ENCODE measurements at regions not wholly inside any gene's neighbourhood (a gene's known extent, or its start where the extent isn't known, plus 50 kb on each side); places are given as distances from the start of the nearest gene placed in this dataset.

DNA sequence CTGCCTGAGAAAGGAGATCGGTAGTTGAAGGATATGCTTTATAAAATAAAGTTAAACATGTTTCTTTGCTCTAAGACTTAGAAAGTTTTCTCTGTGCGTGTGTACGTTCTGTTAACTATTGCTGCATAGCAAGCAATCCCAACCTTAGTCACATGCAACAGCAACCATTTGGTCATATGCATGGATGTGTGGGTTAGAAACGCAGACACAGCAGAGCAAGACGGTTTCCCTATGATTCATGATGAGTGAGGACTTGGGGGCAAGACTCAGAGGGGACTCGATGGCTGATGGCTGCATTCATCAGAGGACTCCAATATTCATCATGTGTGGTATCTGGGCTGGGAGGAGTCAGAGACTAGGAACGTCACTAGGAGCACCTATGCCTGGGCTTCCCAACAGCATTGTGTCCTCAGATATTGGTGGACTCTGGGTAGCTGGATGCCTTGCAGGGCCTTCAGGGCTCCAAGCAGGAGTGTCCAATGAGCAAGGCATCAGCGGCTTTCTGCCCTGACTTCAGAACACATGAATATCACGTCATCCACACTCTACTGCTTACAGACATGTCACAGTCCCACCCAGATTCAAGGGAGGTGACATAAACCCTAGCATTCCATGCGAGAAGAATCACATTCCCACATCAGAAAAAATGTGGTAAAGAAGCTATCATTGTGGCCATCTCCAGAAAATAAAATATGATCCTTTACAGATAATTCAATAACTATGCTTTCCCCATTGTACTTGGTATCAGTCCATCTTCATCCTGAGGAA lies 731.2 kb downstream of the TNS3 start:
- H3K4me3 ChIP-seq (ENCODE audit: low read depth, low read length) = no peak overlapping the region
- TF ChIP-seq, protein P1, sequence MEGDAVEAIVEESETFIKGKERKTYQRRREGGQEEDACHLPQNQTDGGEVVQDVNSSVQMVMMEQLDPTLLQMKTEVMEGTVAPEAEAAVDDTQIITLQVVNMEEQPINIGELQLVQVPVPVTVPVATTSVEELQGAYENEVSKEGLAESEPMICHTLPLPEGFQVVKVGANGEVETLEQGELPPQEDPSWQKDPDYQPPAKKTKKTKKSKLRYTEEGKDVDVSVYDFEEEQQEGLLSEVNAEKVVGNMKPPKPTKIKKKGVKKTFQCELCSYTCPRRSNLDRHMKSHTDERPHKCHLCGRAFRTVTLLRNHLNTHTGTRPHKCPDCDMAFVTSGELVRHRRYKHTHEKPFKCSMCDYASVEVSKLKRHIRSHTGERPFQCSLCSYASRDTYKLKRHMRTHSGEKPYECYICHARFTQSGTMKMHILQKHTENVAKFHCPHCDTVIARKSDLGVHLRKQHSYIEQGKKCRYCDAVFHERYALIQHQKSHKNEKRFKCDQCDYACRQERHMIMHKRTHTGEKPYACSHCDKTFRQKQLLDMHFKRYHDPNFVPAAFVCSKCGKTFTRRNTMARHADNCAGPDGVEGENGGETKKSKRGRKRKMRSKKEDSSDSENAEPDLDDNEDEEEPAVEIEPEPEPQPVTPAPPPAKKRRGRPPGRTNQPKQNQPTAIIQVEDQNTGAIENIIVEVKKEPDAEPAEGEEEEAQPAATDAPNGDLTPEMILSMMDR (IDR thresholded peaks at IDR 0.05; ENCODE audit: control insufficient read depth, extremely low read depth, insufficient read depth) = no peak
- no peak for DNase-seq (ENCODE audit: low read depth)

DNA sequence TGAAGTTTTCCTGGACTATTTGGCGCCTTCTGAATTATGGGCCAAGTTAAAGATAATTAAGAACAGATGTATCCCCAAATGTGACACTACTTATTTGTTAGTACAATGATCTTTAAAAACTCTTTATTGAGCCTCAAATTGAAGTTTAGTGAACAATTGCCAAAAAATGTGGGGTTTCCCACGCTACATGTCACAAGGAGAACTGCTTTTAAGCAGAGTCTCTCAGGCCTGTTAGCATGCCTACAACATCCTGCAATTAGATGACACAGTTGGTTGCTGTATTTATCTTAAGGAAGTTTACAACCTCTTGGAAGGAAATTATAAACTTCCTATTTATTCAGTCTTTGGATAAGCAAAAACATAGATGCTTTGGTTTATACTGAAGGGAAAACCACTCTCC lies 733.0 kb downstream of the TNS3 start:
- no peak overlapping the region for H3K4me3 ChIP-seq (ENCODE audit: low read depth, low read length)
- TF ChIP-seq, protein P1 (IDR thresholded peaks at IDR 0.05; ENCODE audit: control insufficient read depth, extremely low read depth, insufficient read depth) = no peak
- DNase-seq (ENCODE audit: low read depth) = no peak

DNA sequence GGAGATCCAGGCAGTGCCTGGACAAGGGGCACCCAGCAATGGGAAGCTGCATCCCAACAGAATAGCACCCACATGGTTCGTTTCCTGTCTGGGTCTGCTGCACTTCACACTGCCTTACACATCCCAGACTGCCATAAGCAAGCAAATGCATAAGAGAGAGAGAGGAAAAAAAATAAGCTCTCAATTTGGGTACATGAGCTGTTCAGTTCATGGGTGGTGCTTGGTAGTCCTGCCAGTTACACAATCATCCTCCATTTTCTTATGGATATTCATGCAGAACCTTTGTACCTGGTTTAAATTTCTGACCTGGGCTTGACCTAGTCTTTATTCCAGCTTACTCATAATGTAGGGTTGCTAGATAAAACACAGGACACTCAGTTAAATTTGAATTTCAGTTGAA lies 733.6 kb downstream of the TNS3 start:
- DNase-seq (ENCODE audit: low read depth) = no peak
- TF ChIP-seq, protein P1 (IDR thresholded peaks at IDR 0.05; ENCODE audit: control insufficient read depth, extremely low read depth, insufficient read depth) = no peak
- no peak overlapping the region for H3K4me3 ChIP-seq (ENCODE audit: low read depth, low read length)

DNA sequence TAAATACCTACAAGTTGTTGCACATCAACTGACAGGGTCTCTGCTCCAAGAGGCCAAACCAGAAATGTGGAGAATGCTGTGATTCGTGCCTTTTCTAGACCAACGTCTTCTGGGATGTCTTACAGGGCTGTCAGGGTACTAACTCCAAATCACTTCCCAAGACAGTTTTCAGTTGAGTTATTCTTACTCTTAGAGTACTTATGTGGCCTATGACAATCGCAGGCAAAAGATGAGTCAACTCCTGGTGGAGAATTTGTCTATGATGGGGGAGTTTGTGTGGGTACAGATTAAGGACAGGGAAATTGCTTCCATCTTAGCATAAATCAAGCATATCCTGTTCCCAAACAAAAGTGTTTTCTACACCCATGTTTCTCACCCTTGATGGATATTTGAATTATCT lies 734.8 kb downstream of the TNS3 start:
- no peak for DNase-seq (ENCODE audit: low read depth)
- TF ChIP-seq, protein P1 (IDR thresholded peaks at IDR 0.05; ENCODE audit: control insufficient read depth, extremely low read depth, insufficient read depth) = no peak
- H3K4me3 ChIP-seq (ENCODE audit: low read depth, low read length) = no peak overlapping the region

DNA sequence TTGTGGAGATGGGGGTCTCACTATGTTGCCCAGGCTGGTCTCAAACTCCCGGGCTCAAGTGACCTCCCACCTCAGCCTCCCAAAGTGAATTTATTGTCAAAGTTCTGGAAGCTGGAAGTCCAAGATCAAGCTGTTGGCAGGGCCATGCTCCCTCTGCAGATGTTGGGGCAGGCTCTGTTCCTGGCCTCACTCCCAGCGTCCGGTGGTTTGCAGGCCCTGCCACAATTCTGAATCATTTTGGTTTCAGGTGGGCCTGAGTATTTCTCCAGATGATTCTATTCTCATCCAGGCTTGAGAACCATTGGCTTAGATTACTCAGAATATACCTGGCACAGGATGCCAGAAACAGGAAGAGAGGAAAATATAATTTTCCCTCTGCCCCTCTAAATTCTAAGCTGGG lies 737.4 kb downstream of the TNS3 start:
- no peak for DNase-seq (ENCODE audit: low read depth)
- TF ChIP-seq, protein P1 (IDR thresholded peaks at IDR 0.05; ENCODE audit: control insufficient read depth, extremely low read depth, insufficient read depth) = no peak
- no peak overlapping the region for H3K4me3 ChIP-seq (ENCODE audit: low read depth, low read length)

DNA sequence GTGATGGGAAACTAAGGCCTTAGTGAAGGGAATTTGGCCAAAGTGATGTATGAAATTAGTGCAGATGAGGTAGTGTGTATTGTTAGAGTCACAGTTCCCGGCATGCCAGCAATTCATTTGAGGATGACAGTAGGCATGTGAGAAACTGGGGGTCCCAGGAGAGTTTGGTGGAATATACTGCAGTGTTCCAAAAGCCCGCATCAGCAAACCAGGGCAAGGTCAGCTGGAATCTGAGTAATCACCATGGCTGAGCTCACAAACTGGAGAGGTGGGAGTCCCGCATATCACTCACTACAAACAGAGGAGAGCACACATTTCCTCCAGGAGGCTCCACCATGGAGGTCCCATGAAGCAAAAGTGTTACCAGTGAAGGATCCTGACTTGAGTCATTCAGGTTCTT lies 740.7 kb downstream of the TNS3 start:
- TF ChIP-seq, protein P1 (IDR thresholded peaks at IDR 0.05; ENCODE audit: control insufficient read depth, extremely low read depth, insufficient read depth) = no peak
- DNase-seq (ENCODE audit: low read depth) = no peak
- H3K4me3 ChIP-seq (ENCODE audit: low read depth, low read length) = no peak overlapping the region

DNA sequence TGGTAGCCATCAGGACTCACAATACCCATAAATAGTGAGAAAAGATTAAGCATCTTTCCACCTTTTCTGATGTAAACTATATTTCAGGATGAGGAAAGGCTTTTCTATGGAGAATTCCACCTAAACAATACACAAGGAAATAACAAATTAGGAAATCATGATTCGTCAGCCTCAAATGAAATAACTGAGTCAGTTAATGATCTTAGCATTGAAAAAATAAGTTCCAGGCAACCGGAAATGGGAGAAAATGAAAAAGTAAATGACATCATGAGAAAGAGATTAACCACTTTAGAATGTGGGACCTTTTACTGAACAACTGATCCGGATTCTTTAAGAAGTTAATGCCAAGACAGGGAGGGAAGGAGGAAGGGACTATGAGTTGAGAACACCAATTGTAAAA lies 742.3 kb downstream of the TNS3 start:
- TF ChIP-seq, protein P1 (IDR thresholded peaks at IDR 0.05; ENCODE audit: control insufficient read depth, extremely low read depth, insufficient read depth) = no peak
- no peak overlapping the region for H3K4me3 ChIP-seq (ENCODE audit: low read depth, low read length)
- DNase-seq (ENCODE audit: low read depth) = no peak
